A549 (cell line): ENCODE measurements at regions not wholly inside any gene's neighbourhood (a gene's known extent, or its start where the extent isn't known, plus 50 kb on each side); places are given as distances from the start of the nearest gene placed in this dataset.

Experiments used
- ATAC-seq, 2 experiments: fragments of 200-7000 bp in 1 of 2; fragments of >200 bp in 1 of 2; cut with Nextera tagmentation in 1 of 2; cut with Tn5 transposase in 1 of 2; 3 replicates each; pipeline versions ENCODE4 v1.8.0 to v1.9.1; 2018 to 2020; ENCODE audit warnings: mild to moderate bottlenecking in 1 of 2, moderate library complexity in 1 of 2
- CTCF ChIA-PET: fragments of 300-600 bp; sonication (Branson Sonifier 250); formaldehyde crosslinking; extraction: SDS; loops from one replicate; lab custom pipeline; 2021; ENCODE audit warnings: antibody characterized with exemption, inconsistent platforms; lab: Yijun Ruan, JAX
- POLR2A ChIA-PET: fragments of 350-600 bp; formaldehyde crosslinking; extraction: SDS; loops from one replicate; lab custom pipeline; 2021; ENCODE audit warnings: antibody characterized with exemption, inconsistent platforms; lab: Yijun Ruan, JAX
- DNase-seq, 2 experiments: peaks; one replicate each; pipeline versions ENCODE4 v3.0.0 to v3.0.0-alpha.2; 2011 to 2016; ENCODE audit warnings: low read depth in 1 of 2, low spot score in 1 of 2
- FAIRE-seq: peaks from 2 replicates; lab custom pipeline; 2011; peaks lifted over from hg19 to GRCh38; lab: Jason Lieb, UNC
- H3K27ac ChIP-seq, 2 experiments: fragments of >200 bp; sonication (Bioruptor Twin); formaldehyde crosslinking; 3 replicates each; pipeline ENCODE4 v1.5.1; 2016 to 2017
- H3K4me1 ChIP-seq: fragments of >200 bp; sonication (Bioruptor Twin); formaldehyde crosslinking; 3 replicates; pipeline ENCODE4 v1.6.1; 2016
- H3K4me2 ChIP-seq: fragments of >200 bp; sonication (Bioruptor Twin); formaldehyde crosslinking; 3 replicates; pipeline ENCODE4 v1.6.1; 2016
- H3K4me3 ChIP-seq: fragments of >200 bp; sonication (Bioruptor Twin); formaldehyde crosslinking; 3 replicates; pipeline ENCODE4 v1.5.1; 2016
- H3K9me3 ChIP-seq: fragments of >200 bp; sonication (Bioruptor Twin); formaldehyde crosslinking; 3 replicates; pipeline ENCODE4 v1.6.1; 2016
- CEBPB ChIP-seq, 2 experiments: fragments of >200 bp in 1 of 2; sonication (Bioruptor Twin) in 1 of 2; formaldehyde crosslinking in 1 of 2; IDR thresholded peaks; 2 replicates each; pipeline ENCODE4 v1.6.1; 2012 to 2016
- EP300 ChIP-seq, 2 experiments: fragments of >200 bp; sonication (Bioruptor Twin); formaldehyde crosslinking; IDR thresholded peaks; 2 replicates in 1 of 2; 3 replicates in 1 of 2; pipeline ENCODE4 v1.6.1; 2016 to 2017
- FOSB ChIP-seq: fragments of 250-450 bp; sonication (Bioruptor Pico); IDR thresholded peaks from 2 replicates; pipeline ENCODE4 v1.5.0; 2020; ENCODE audit warnings: mild to moderate bottlenecking, moderate library complexity
- FOSL2 ChIP-seq, 2 experiments: fragments of 450-650 bp in 1 of 2; fragments of >200 bp in 1 of 2; sonication (Bioruptor Twin) in 1 of 2; formaldehyde crosslinking; IDR thresholded peaks; 2 replicates each; pipeline versions ENCODE4 v1.5.0 to v1.6.1; 2016 to 2020; ENCODE audit warnings: mild to moderate bottlenecking in 1 of 2, moderate library complexity in 1 of 2
- HDAC2 ChIP-seq: fragments of 200-600 bp; sonication (generic); IDR thresholded peaks from 2 replicates; pipeline ENCODE4 v1.6.1; 2016
- HOXB13 ChIP-seq: fragments of 250-450 bp; sonication (Bioruptor Pico); IDR thresholded peaks from 2 replicates; pipeline ENCODE4 v1.5.0; 2020; ENCODE audit warnings: low read depth, mild to moderate bottlenecking, moderate library complexity
- HOXB5 ChIP-seq: fragments of 250-450 bp; sonication (Bioruptor Pico); IDR thresholded peaks from 2 replicates; pipeline ENCODE4 v1.5.0; 2020; ENCODE audit warnings: mild to moderate bottlenecking, moderate library complexity
- JUNB ChIP-seq: fragments of >200 bp; sonication (Bioruptor Twin); formaldehyde crosslinking; IDR thresholded peaks from 2 replicates; pipeline ENCODE4 v1.6.1; 2016
- KDM1A ChIP-seq: fragments of 200-600 bp; sonication (generic); IDR thresholded peaks from 2 replicates; pipeline ENCODE4 v1.6.1; 2016; ENCODE audit warnings: low read depth, mild to moderate bottlenecking
- KDM5A ChIP-seq: fragments of 200-600 bp; sonication (generic); IDR thresholded peaks from 2 replicates; pipeline ENCODE4 v1.6.1; 2016; ENCODE audit warnings: antibody characterized with exemption, mild to moderate bottlenecking
- NFE2L2 ChIP-seq: fragments of 150-350 bp; conservative IDR thresholded peaks from 2 replicates; pipeline ENCODE4 v1.6.1; 2014; ENCODE audit warnings: low read length
- NPAS2 ChIP-seq: fragments of 250-450 bp; sonication (Bioruptor Pico); IDR thresholded peaks from 2 replicates; pipeline ENCODE4 v1.8.0; 2022; ENCODE audit warnings: mild to moderate bottlenecking, moderate library complexity, borderline replicate concordance
- NR3C1 ChIP-seq: fragments of >200 bp; sonication (Bioruptor Twin); formaldehyde crosslinking; IDR thresholded peaks from 3 replicates; pipeline ENCODE4 v1.6.1; 2017
- PHF8 ChIP-seq: fragments of 200-600 bp; sonication (generic); IDR thresholded peaks from 2 replicates; pipeline ENCODE4 v1.6.1; 2016; ENCODE audit warnings: low read depth, mild to moderate bottlenecking, antibody characterized with exemption, moderate library complexity, borderline replicate concordance
- POLR2AphosphoS2 ChIP-seq: conservative IDR thresholded peaks from 2 replicates; pipeline ENCODE4 v1.6.1; 2012; ENCODE audit warnings: low read length, improper control_type of control experiment, inconsistent platforms
- RAD21 ChIP-seq, 2 experiments: fragments of >200 bp in 1 of 2; sonication (Bioruptor Twin) in 1 of 2; formaldehyde crosslinking in 1 of 2; IDR thresholded peaks in 1 of 2; conservative IDR thresholded peaks in 1 of 2; 2 replicates in 1 of 2; 3 replicates in 1 of 2; pipeline ENCODE4 v1.6.1; 2012 to 2018; ENCODE audit warnings: inconsistent platforms in 1 of 2
- RCOR1 ChIP-seq: fragments of 150-350 bp; IDR thresholded peaks from 2 replicates; pipeline ENCODE4 v1.6.1; 2014; ENCODE audit warnings: antibody characterized with exemption, low read length, low read depth
- RFX5 ChIP-seq: fragments of 450-650 bp; IDR thresholded peaks from 2 replicates; pipeline ENCODE4 v1.7.1; 2014; ENCODE audit warnings: antibody characterized with exemption, mild to moderate bottlenecking, moderate library complexity
- ZFP36 ChIP-seq: fragments of 450-650 bp; IDR thresholded peaks from 2 replicates; pipeline ENCODE4 v1.6.1; 2014; ENCODE audit warnings: borderline replicate concordance; ENCODE audit not compliant: partially characterized antibody
- ZSCAN20 ChIP-seq: fragments of 250-450 bp; sonication (Bioruptor Pico); IDR thresholded peaks from 2 replicates; pipeline ENCODE4 v1.8.0; 2022; ENCODE audit warnings: mild to moderate bottlenecking, moderate library complexity
- WGBS: methylation state at CpG from one replicate; pipeline ENCODE4 v1.1.6; 2017; ENCODE audit errors: missing lambda C conversion rate; 5-methylcytosine and 5-hydroxymethylcytosine counted together
- TF ChIP-seq, protein P1 (sequence below): IDR thresholded peaks from 2 replicates; pipeline ENCODE4 v1.6.1; 2012
- TF ChIP-seq, protein P2 (sequence below): fragments of >200 bp; sonication (Bioruptor Twin); formaldehyde crosslinking; IDR thresholded peaks from 3 replicates; pipeline ENCODE4 v1.6.1; 2016

DNA sequence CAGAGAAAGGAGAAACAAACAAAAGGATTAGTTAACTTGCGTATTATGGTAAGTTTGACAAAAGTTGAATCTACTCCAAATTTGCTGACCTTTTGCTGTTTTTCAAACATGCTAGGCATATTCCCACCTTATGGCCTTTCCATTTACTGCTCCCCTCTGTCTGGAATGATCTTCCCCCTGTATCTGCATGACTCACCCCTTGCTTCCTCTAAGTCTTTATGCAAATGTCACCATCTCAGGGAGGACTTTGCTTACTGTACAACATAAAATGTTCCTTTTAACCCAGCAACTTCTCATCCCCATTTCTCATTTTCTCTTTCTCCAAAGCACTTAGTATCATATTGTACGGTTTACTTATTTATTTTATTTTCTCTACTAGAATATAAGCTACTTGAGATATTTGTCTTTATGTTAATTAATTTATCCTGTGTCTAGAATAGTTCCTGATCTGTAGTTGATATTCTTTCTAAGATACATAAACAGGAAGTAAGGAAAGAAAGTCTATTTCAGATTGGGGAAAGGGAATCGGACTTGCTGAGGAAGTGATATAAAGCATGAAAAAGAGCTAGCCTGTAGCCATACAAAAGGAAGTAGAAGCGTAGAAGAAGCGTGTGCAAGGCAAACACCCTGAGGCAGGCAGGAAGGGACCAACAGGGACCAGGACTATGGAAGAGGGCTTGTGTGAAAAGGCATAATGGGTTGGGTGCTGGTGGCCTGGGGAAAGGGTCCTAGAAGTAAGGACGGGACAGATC is 144.9 kb upstream of the ERBB4 start:
- DNase-seq (no peak), ATAC-seq (no peak), FAIRE-seq (no peak)
- Histone ChIP-seq H3K4me3 (no peak overlapping the region), H3K27ac (no peak overlapping the region), H3K9me3 (no peaks in the 10 kb centered on the region), H3K4me2 (no peak overlapping the region), H3K4me1 (no peaks in the 10 kb centered on the region)
- WGBS: 50% methylated on average over 6 of the region's 6 CpGs
- TF ChIP-seq ZSCAN20 (no peak), POLR2AphosphoS2 (no peak), FOSL2 (IDR thresholded peaks at IDR 0.05) (no peak), FOSL2 (CRISPR knock-in tag; IDR thresholded peaks at IDR 0.05) (0 out of 2 replicates have a peak, but pooled peaks have one; percentile 5), HDAC2 (no peak), RFX5 (no peak)
- TF ChIP-seq, protein P1, sequence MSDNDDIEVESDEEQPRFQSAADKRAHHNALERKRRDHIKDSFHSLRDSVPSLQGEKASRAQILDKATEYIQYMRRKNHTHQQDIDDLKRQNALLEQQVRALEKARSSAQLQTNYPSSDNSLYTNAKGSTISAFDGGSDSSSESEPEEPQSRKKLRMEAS: no peak
- ChIA-PET CTCF (interaction anchor here (0.5 kb wide), 1 partner anchor 701 kb away, joined by 3 read pairs; no protein-coding TSS in a partner anchor), POLR2A (no interaction called here)

DNA sequence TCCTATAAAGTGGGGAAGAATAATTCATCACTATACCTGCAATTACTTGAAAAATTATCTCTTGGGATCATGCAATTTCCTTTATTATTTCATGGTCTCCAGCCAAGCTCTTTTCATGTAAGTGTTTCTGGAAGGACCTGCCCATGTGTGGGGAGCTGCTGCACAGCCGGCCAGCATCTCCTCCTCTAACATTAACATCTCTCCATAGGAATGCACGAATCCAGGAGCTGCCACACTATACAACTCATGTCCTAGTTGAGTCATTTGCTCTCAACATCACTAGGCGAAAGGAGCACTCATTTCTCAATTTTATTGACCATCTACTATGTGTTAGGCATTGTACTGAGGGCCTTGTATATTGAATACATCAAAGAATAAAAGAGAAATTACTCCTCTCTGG is 144.3 kb upstream of the ERBB4 start:
- no peak for ATAC-seq
- FAIRE-seq: no peak
- Histone ChIP-seq H3K4me1 (no peaks in the 10 kb centered on the region), H3K9me3 (no peaks in the 10 kb centered on the region), H3K4me3 (no peak overlapping the region), H3K4me2 (no peak overlapping the region), H3K27ac (no peak overlapping the region)
- no peak for DNase-seq
- CTCF ChIA-PET: interaction anchor here (0.5 kb wide), 1 partner anchor 702 kb away, joined by 3 read pairs; no protein-coding TSS in a partner anchor
- 30% methylated on average over 3 of the region's 3 CpGs for WGBS
- POLR2A ChIA-PET: no interaction called here
- TF ChIP-seq, protein P2, sequence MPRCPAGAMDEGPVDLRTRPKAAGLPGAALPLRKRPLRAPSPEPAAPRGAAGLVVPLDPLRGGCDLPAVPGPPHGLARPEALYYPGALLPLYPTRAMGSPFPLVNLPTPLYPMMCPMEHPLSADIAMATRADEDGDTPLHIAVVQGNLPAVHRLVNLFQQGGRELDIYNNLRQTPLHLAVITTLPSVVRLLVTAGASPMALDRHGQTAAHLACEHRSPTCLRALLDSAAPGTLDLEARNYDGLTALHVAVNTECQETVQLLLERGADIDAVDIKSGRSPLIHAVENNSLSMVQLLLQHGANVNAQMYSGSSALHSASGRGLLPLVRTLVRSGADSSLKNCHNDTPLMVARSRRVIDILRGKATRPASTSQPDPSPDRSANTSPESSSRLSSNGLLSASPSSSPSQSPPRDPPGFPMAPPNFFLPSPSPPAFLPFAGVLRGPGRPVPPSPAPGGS: no peak
- no peak for TF ChIP-seq KDM5A
- no peak for TF ChIP-seq HOXB13 (CRISPR knock-in tag)
- TF ChIP-seq HDAC2: no peak
- TF ChIP-seq RCOR1: no peak
- TF ChIP-seq CEBPB (IDR thresholded peaks at IDR 0.05): no peak
- TF ChIP-seq, all 56 proteins: peak for 0

DNA sequence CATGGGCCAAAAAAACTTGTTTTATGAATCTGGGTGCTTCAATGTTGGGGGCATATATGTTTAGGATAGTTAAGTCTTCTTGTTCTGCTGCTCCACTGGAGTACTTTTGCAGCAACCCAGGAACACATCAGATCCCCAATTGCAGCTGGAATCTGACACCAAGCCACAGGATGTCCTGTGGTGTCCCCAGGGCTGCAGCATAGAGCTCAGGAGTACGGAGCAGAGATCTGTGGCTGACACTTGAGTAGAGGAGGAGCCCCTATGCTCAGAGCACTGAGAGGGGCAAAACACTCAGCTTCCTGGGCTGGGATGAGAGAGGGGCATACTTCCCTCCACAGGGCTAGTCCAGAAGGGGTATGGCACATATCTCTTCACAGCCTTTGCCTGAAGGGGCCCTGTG is 138.9 kb upstream of the ERBB4 start:
- no peak for FAIRE-seq
- Histone ChIP-seq H3K4me2 (no peak overlapping the region), H3K4me1 (no peaks in the 10 kb centered on the region), H3K27ac (no peak overlapping the region), H3K9me3 (no peaks in the 10 kb centered on the region), H3K4me3 (no peak overlapping the region)
- TF ChIP-seq NFE2L2 (no peak), RAD21 (conservative IDR thresholded peaks at IDR 0.05 in 1 of 2, IDR thresholded peaks at IDR 0.05 in 1 of 2) (no peak), EP300 (IDR thresholded peaks at IDR 0.05) (no peak), HOXB5 (no peak), PHF8 (no peak), NR3C1 (no peak), JUNB (no peak), FOSB (CRISPR knock-in tag) (no peak), KDM1A (no peak), KDM5A (no peak), NPAS2 (CRISPR knock-in tag) (no peak), ZFP36 (no peak), CEBPB (IDR thresholded peaks at IDR 0.05) (no peak), POLR2AphosphoS2 (no peak), HOXB13 (CRISPR knock-in tag) (no peak)
- no peak for ATAC-seq
- ChIA-PET CTCF (interaction anchor here (1.0 kb wide), 1 partner anchor 9 kb away, joined by 3 read pairs; no protein-coding TSS in a partner anchor), POLR2A (no interaction called here)
- 0% methylated on average over 1 of the region's 1 CpG for WGBS
- no peak for DNase-seq
